Mesothelial cell of epicardium (in vitro differentiated cells): ENCODE measurements at regions not wholly inside any gene's neighbourhood (a gene's known extent, or its start where the extent isn't known, plus 50 kb on each side); places are given as distances from the start of the nearest gene placed in this dataset.

Experiments used
- DNase-seq, 2 experiments: peaks; one replicate each; pipeline ENCODE4 v3.0.0; 2021; ENCODE audit warnings: low spot score in 2 of 2; ENCODE audit not compliant: unreplicated experiment in 2 of 2
- H3K27ac Mint-ChIP-seq: 2 replicates; pipeline ENCODE4 v1.8.0; 2021; ENCODE audit warnings: mixed read lengths
- H3K27me3 Mint-ChIP-seq: 2 replicates; pipeline ENCODE4 v1.8.0; 2021; ENCODE audit warnings: low read depth, mixed read lengths
- H3K36me3 Mint-ChIP-seq: 2 replicates; pipeline ENCODE4 v1.8.0; 2021; ENCODE audit warnings: mixed read lengths
- H3K4me1 Mint-ChIP-seq: 2 replicates; pipeline ENCODE4 v1.8.0; 2021; ENCODE audit warnings: mixed read lengths
- H3K4me3 Mint-ChIP-seq: 2 replicates; pipeline ENCODE4 v1.8.0; 2021; ENCODE audit warnings: mild to moderate bottlenecking, moderate library complexity, mixed read lengths
- H3K9me3 Mint-ChIP-seq: 2 replicates; pipeline ENCODE4 v1.8.0; 2021; ENCODE audit warnings: mixed read lengths
- TF ChIP-seq, protein P1 (sequence below): fragments of 200-600 bp; sonication (generic); IDR thresholded peaks from one replicate; pipeline ENCODE4 v1.5.0; 2021; ENCODE audit warnings: antibody characterized with exemption; ENCODE audit not compliant: unreplicated experiment

DNA sequence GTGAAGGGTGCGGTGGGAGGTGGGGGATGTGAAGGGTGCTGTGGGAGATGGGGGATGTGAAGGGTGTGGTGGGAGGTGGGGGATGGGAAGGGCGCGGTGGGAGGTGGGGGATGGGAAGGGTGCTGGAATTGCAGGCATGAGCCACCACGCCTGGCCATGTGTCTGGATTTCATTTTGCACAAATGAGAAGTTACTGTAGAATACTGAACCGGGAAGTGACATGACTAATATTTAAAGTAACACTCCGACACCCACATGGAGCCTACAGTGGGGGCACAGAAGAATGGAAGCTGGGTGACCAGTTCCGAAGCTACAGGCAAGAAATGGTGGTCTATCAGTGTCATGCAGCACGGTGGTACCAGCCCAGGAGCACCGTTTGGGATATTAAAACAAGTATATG, 69.9 kb upstream of the SPTLC1 start:
- peaks cover 15% of the 10 kb centered on the region for H3K9me3 Mint-ChIP-seq
- DNase-seq, result no peak
- no peaks in the 10 kb centered on the region for H3K27me3 Mint-ChIP-seq
- H3K27ac Mint-ChIP-seq, result no peak overlapping the region
- H3K4me3 Mint-ChIP-seq, result no peak overlapping the region
- no peaks in the 10 kb centered on the region for H3K4me1 Mint-ChIP-seq
- no peaks in the 10 kb centered on the region for H3K36me3 Mint-ChIP-seq
- TF ChIP-seq, protein P1, sequence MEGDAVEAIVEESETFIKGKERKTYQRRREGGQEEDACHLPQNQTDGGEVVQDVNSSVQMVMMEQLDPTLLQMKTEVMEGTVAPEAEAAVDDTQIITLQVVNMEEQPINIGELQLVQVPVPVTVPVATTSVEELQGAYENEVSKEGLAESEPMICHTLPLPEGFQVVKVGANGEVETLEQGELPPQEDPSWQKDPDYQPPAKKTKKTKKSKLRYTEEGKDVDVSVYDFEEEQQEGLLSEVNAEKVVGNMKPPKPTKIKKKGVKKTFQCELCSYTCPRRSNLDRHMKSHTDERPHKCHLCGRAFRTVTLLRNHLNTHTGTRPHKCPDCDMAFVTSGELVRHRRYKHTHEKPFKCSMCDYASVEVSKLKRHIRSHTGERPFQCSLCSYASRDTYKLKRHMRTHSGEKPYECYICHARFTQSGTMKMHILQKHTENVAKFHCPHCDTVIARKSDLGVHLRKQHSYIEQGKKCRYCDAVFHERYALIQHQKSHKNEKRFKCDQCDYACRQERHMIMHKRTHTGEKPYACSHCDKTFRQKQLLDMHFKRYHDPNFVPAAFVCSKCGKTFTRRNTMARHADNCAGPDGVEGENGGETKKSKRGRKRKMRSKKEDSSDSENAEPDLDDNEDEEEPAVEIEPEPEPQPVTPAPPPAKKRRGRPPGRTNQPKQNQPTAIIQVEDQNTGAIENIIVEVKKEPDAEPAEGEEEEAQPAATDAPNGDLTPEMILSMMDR, result no peak

DNA sequence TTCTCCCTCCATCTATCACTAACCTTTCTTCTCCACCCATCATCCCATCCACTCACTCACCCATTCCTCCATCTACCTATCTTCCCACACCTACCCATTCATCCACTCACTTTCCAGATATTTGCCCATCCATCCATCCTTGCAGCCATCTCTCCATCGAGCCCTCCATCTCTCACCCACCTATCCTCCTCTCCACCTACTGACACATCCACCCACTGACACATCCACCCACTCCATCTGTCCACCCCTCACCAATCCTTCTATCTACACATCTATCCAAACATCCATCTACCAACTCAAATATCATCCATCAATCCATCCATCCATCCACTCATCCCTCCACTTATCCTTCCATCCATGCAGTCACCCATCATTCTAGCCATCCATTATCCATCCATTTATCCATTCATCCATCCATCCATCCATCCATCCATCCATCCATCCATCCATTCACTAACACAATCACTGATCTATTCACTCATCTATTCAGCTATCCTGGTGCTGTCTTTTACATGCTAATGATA, 68.9 kb upstream of the SPTLC1 start:
- peaks cover 15% of the 10 kb centered on the region for H3K9me3 Mint-ChIP-seq
- H3K36me3 Mint-ChIP-seq, result no peaks in the 10 kb centered on the region
- no peaks in the 10 kb centered on the region for H3K27me3 Mint-ChIP-seq
- H3K4me1 Mint-ChIP-seq, result no peaks in the 10 kb centered on the region
- DNase-seq, result no peak
- no peak overlapping the region for H3K4me3 Mint-ChIP-seq
- no peak overlapping the region for H3K27ac Mint-ChIP-seq
- TF ChIP-seq, protein P1, result no peak

DNA sequence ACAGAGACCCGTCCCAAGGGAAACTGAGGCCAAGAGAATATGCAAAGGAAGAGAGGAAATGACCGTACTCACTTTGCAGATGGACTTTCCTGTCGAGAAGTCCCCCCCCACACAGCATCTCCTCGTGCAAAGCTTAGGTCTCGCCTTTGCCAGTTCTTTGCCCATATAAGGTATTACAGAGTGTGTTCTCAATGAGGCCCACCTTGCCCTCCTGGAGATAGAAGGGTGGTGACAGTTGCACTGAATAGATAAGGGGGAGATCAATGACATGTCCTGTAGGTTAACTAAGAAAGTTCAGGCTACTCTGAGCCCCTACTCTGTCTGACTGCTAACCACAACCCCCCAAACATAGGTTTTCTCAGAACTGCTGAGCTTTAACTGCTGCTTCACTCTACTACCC, 68.2 kb upstream of the SPTLC1 start:
- no peaks in the 10 kb centered on the region for H3K4me1 Mint-ChIP-seq
- no peak overlapping the region for H3K27ac Mint-ChIP-seq
- TF ChIP-seq, protein P1, result no peak
- no peak for DNase-seq
- H3K9me3 Mint-ChIP-seq, result peaks cover 15% of the 10 kb centered on the region
- H3K4me3 Mint-ChIP-seq, result no peak overlapping the region
- no peaks in the 10 kb centered on the region for H3K36me3 Mint-ChIP-seq
- H3K27me3 Mint-ChIP-seq, result no peaks in the 10 kb centered on the region

DNA sequence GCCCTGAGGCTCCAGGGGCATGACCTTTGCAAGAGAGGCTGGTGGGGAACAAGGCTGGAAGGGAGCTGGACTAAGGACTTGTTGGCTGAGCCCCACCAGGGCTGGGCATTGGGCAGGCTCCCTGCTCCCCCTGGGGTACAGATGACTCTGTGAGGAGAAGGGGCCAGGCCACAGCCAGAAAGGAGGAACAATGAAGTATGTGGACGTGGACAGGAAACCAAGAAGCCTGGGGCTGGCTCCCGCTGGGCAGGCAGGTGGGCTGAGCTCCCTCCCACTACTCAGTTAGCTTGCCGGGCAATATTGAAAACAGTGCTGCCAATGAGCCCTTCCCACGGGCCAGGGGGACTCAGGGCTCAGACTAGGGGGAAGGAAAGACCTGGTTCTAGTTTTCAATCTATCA, 66.1 kb upstream of the SPTLC1 start:
- no peaks in the 10 kb centered on the region for H3K4me1 Mint-ChIP-seq
- no peak overlapping the region for H3K27ac Mint-ChIP-seq
- no peaks in the 10 kb centered on the region for H3K36me3 Mint-ChIP-seq

DNA sequence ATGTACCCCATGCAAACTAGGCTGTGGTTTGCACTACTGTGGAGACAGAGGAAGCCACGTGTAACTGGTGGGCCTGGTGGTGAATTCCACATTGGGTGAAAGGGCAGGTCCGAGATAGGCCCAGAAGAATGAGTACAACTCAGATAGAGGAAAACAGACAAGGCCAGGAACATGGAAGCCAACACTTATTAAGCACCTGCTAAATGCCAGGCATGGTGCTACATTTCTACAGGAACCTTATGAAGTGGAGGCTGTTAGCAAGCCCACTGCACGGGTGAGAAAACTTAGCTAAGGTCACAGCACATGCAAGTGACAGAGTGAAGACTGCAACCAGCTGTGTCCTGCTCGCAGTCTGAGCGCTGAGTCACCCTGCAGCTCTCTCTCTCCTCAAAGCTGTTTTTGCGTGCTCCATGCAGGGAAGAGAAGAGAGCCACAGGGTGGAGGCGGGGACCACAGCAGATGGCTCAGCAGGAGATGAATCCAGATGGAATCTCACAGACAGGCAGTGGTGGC, 65.5 kb upstream of the SPTLC1 start:
- Mint-ChIP-seq H3K4me3 (no peak overlapping the region), H3K27ac (no peak overlapping the region), H3K36me3 (no peaks in the 10 kb centered on the region), H3K9me3 (peaks cover 15% of the 10 kb centered on the region), H3K4me1 (no peaks in the 10 kb centered on the region), H3K27me3 (no peaks in the 10 kb centered on the region)
- TF ChIP-seq, protein P1, result no peak
- no peak for DNase-seq

More for the DNA sequence above, 66.1 kb upstream of the SPTLC1 start:
- TF ChIP-seq, protein P1, result no peak
- DNase-seq, result no peak
- Mint-ChIP-seq H3K27me3 (no peaks in the 10 kb centered on the region), H3K4me3 (no peak overlapping the region), H3K9me3 (peaks cover 15% of the 10 kb centered on the region)

DNA sequence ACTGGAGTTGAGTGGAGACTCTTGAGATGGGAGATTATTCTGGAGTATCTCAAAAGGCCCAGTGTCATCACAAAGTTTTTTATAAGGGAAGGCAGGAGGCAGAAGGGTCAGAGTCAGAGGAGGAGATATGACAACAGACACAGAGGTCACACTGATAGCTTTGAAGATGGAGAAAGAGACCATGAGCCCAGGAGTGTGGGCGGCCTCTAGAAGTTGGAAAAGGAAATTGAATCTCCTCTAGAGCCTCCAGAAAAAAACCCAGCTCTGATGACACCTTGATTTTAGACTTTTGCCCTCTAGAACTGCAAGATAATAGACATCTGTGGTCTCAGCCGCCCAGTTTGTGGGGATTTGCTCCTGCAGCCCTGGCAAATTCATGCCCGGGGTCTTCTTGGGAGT, 64.8 kb upstream of the SPTLC1 start:
- no peaks in the 10 kb centered on the region for H3K4me1 Mint-ChIP-seq
- H3K4me3 Mint-ChIP-seq, result no peak overlapping the region
- DNase-seq, result no peak
- H3K27ac Mint-ChIP-seq, result no peak overlapping the region
- TF ChIP-seq, protein P1, result no peak
- H3K9me3 Mint-ChIP-seq, result peaks cover 15% of the 10 kb centered on the region
- H3K27me3 Mint-ChIP-seq, result no peaks in the 10 kb centered on the region
- no peaks in the 10 kb centered on the region for H3K36me3 Mint-ChIP-seq
